GM12892 (cell line): ENCODE measurements at regions not wholly inside any gene's neighbourhood (a gene's known extent, or its start where the extent isn't known, plus 50 kb on each side); places are given as distances from the start of the nearest gene placed in this dataset.

Experiments
- POLR2A ChIP-seq: IDR thresholded peaks from 2 replicates; pipeline ENCODE4 v1.6.1; 2011; ENCODE audit warnings: low read depth, low read length, control low read depth
- POLR2AphosphoS5 ChIP-seq: IDR thresholded peaks from 2 replicates; pipeline ENCODE4 v1.6.1; 2011; ENCODE audit warnings: low read depth, low read length, control low read depth

GRCh38 chr7:3106361-3106826 is 62.7 kb upstream of the CARD11 start:
- TF ChIP-seq POLR2A (no peak), POLR2AphosphoS5 (no peak)
